VCaP (cell line): ENCODE measurements at regions not wholly inside any gene's neighbourhood (a gene's known extent, or its start where the extent isn't known, plus 50 kb on each side); places are given as distances from the start of the nearest gene placed in this dataset.

Experiments used
- H3K27ac ChIP-seq: fragments of 450-650 bp; 2 replicates; pipeline ENCODE4 v1.5.1; 2017
- CTCF ChIP-seq: fragments of 450-650 bp; conservative IDR thresholded peaks from 2 replicates; pipeline ENCODE4 v1.5.1; 2017; ENCODE audit warnings: mild to moderate bottlenecking, moderate library complexity

GRCh38 chr17:79470754-79471153 is 140.1 kb downstream of the RBFOX3 start:
- TF ChIP-seq CTCF: no peak
- H3K27ac ChIP-seq: no peak overlapping the region

GRCh38 chr17:79469646-79470045 is 141.2 kb downstream of the RBFOX3 start:
- no peak overlapping the region for H3K27ac ChIP-seq
- TF ChIP-seq CTCF: no peak

- TF ChIP-seq CTCF: no peak
- no peak overlapping the region for H3K27ac ChIP-seq
Observed at GRCh38 chr17:79468183-79468944, 142.5 kb downstream of the RBFOX3 start.

- H3K27ac ChIP-seq: no peak overlapping the region
- no peak for TF ChIP-seq CTCF
Observed at GRCh38 chr17:79466562-79467350, 144.1 kb downstream of the RBFOX3 start.

GRCh38 chr17:79465681-79466025 is 145.2 kb downstream of the RBFOX3 start:
- TF ChIP-seq CTCF: no peak
- H3K27ac ChIP-seq: no peak overlapping the region

- no peak for TF ChIP-seq CTCF
- no peak overlapping the region for H3K27ac ChIP-seq
Observed at GRCh38 chr17:79465011-79465680, 145.7 kb downstream of the RBFOX3 start.

GRCh38 chr17:79464318-79465010 is 146.4 kb downstream of the RBFOX3 start:
- H3K27ac ChIP-seq: no peak overlapping the region
- TF ChIP-seq CTCF: no peak
